SK-N-SH (cell line): ENCODE measurements at regions not wholly inside any gene's neighbourhood (a gene's known extent, or its start where the extent isn't known, plus 50 kb on each side); places are given as distances from the start of the nearest gene placed in this dataset.

Experiments
- CTCF ChIP-seq: fragments of 200-600 bp; sonication (generic); IDR thresholded peaks from 2 replicates; pipeline ENCODE4 v1.6.1; 2017; ENCODE audit warnings: antibody characterized with exemption, mild to moderate bottlenecking, moderate library complexity
- EZH2phosphoT487 ChIP-seq: fragments of 200-600 bp; sonication (generic); IDR thresholded peaks from 2 replicates; pipeline ENCODE4 v1.6.1; 2017; ENCODE audit warnings: low read depth, mixed run types, mild to moderate bottlenecking, antibody characterized with exemption, moderate library complexity, borderline replicate concordance
- FOXM1 ChIP-seq: IDR thresholded peaks from 2 replicates; pipeline ENCODE4 v1.4.0; 2012; ENCODE audit warnings: low read depth, mild to moderate bottlenecking
- JUND ChIP-seq: IDR thresholded peaks from 2 replicates; pipeline ENCODE4 v1.4.0; 2012
- NFIC ChIP-seq: IDR thresholded peaks from 2 replicates; pipeline ENCODE4 v1.4.0; 2012; ENCODE audit warnings: borderline replicate concordance
- POLR2AphosphoS5 ChIP-seq: IDR thresholded peaks from 2 replicates; pipeline ENCODE4 v1.6.1; 2012; ENCODE audit warnings: low read depth, low read length
- RCOR1 ChIP-seq: fragments of 150-350 bp; IDR thresholded peaks from 2 replicates; pipeline ENCODE4 v1.6.1; 2017; ENCODE audit warnings: antibody characterized with exemption, low read length
- REST ChIP-seq: IDR thresholded peaks from 2 replicates; pipeline ENCODE4 v1.6.1; 2012; ENCODE audit warnings: mild to moderate bottlenecking, low read depth, low read length, moderate library complexity
- SMC3 ChIP-seq: IDR thresholded peaks from 2 replicates; pipeline ENCODE4 v1.6.1; 2012; ENCODE audit warnings: low read depth, low read length, improper control_type of control experiment
- TAF1 ChIP-seq: IDR thresholded peaks from 2 replicates; pipeline ENCODE4 v1.6.1; 2012; ENCODE audit warnings: low read depth, mild to moderate bottlenecking, low read length, moderate library complexity, borderline replicate concordance
- TCF12 ChIP-seq: IDR thresholded peaks from 2 replicates; pipeline ENCODE4 v1.4.0; 2012
- USF1 ChIP-seq: IDR thresholded peaks from 2 replicates; pipeline ENCODE4 v1.4.0; 2012; ENCODE audit warnings: low read depth, borderline replicate concordance
- TF ChIP-seq, protein P1 (sequence below): IDR thresholded peaks from 2 replicates; pipeline ENCODE4; 2012

GRCh38 chr16:86968866-86969265 is 348.3 kb downstream of the C16orf95 start:
- TF ChIP-seq FOXM1 = no peak
- no peak for TF ChIP-seq CTCF
- TF ChIP-seq SMC3 = no peak
- TF ChIP-seq EZH2phosphoT487 = no peak
- no peak for TF ChIP-seq JUND
- TF ChIP-seq RCOR1 = no peak
- TF ChIP-seq, protein P1, sequence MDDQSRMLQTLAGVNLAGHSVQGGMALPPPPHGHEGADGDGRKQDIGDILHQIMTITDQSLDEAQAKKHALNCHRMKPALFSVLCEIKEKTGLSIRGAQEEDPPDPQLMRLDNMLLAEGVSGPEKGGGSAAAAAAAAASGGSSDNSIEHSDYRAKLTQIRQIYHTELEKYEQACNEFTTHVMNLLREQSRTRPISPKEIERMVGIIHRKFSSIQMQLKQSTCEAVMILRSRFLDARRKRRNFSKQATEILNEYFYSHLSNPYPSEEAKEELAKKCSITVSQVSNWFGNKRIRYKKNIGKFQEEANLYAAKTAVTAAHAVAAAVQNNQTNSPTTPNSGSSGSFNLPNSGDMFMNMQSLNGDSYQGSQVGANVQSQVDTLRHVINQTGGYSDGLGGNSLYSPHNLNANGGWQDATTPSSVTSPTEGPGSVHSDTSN = no peak
- no peak for TF ChIP-seq TAF1
- TF ChIP-seq POLR2AphosphoS5 = no peak
- TF ChIP-seq REST = no peak
- TF ChIP-seq NFIC = no peak
- TF ChIP-seq TCF12 = no peak
- TF ChIP-seq USF1 = no peak
